ENCODE measurements at regions not wholly inside any gene's neighbourhood (a gene's known extent, or its start where the extent isn't known, plus 50 kb on each side); places are given as distances from the start of the nearest gene placed in this dataset.

GRCh38 chr4:148735432-148736155, 293.4 kb upstream of the NR3C2 start:
- TF ChIP-seq CTCF (IDR thresholded peaks at IDR 0.05; ENCODE audit: low read depth, low read length, missing control alignments), result no peak
- H3K4me3 ChIP-seq (ENCODE audit: low read depth, low read length), result no peak overlapping the region
- H3K27ac ChIP-seq, result no peak overlapping the region
- in situ Hi-C loops (cut with HindIII; ENCODE audit: low pct_ligation_motif_present, low sequenced_read_pairs), result no loop called here
- no peaks in the 10 kb centered on the region for H3K36me3 ChIP-seq (replicated peaks)
- DNase-seq, result no peak
- no peaks in the 10 kb centered on the region for H3K27me3 ChIP-seq (replicated peaks)

DNA sequence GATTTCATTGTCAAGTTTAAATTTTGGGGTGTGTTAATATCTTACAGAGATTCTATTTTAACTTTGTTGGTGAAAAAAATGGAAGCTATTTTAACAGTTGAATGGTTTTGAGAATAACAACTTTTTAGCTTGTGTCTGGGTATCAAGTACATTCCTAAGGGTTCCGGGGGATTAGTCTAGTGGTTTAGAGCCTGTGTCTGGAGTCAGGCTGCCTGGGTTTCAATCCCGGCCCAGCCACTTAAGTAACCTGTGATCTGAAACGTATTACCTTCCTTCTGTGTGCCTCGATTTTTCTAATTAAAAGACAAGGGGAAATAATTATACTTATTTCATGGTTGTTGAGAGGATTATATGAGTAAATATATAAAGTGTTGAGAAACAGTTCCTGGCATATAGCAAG, 288.6 kb upstream of the NR3C2 start:
- no peaks in the 10 kb centered on the region for H3K36me3 ChIP-seq (replicated peaks)
- H3K27ac ChIP-seq, result no peak overlapping the region
- no peaks in the 10 kb centered on the region for H3K27me3 ChIP-seq (replicated peaks)
- no peak overlapping the region for H3K4me3 ChIP-seq (ENCODE audit: low read depth, low read length)
- in situ Hi-C loops (cut with HindIII; ENCODE audit: low pct_ligation_motif_present, low sequenced_read_pairs), result no loop called here
- DNase-seq, result no peak
- TF ChIP-seq CTCF (IDR thresholded peaks at IDR 0.05; ENCODE audit: low read depth, low read length, missing control alignments), result no peak

DNA sequence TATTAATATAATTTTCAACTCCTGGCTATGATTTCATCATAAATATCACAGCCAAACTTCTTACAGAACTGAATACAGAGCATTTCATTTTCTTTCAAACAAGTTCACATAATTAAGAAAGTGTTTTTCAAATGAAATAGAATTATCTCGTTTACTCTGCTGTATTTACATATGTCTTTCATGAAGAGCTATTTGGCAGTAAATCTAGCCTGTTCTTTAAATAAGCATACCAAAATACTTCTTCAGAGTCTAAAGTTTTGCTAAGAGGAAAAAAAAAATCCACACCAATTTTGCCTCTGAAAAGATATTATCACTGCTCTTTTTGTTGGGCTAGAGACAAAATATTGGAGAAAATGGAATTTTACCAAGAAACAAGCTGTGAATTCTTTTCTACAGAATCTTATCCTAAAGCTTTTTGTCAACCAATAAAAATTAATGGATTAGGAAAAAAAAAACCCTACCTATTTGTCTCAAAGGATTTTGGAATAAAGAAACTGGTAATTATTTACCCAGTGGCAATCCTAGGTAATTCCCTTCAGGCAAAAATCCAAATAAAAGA, 287.9 kb upstream of the NR3C2 start:
- DNase-seq, result no peak
- in situ Hi-C loops (cut with HindIII; ENCODE audit: low pct_ligation_motif_present, low sequenced_read_pairs), result no loop called here
- Histone ChIP-seq H3K27me3 (replicated peaks) (no peaks in the 10 kb centered on the region), H3K36me3 (replicated peaks) (no peaks in the 10 kb centered on the region), H3K4me3 (ENCODE audit: low read depth, low read length) (no peak overlapping the region), H3K27ac (no peak overlapping the region)
- no peak for TF ChIP-seq CTCF (IDR thresholded peaks at IDR 0.05; ENCODE audit: low read depth, low read length, missing control alignments)

- Histone ChIP-seq H3K27me3 (replicated peaks) (no peaks in the 10 kb centered on the region), H3K36me3 (replicated peaks) (no peaks in the 10 kb centered on the region), H3K27ac (no peak overlapping the region), H3K4me3 (ENCODE audit: low read depth, low read length) (no peak overlapping the region)
- DNase-seq, result no peak
- no peak for TF ChIP-seq CTCF (IDR thresholded peaks at IDR 0.05; ENCODE audit: low read depth, low read length, missing control alignments)
- in situ Hi-C loops (cut with HindIII; ENCODE audit: low pct_ligation_motif_present, low sequenced_read_pairs), result no loop called here
Observed at GRCh38 chr4:148717988-148718387, 275.8 kb upstream of the NR3C2 start.

GRCh38 chr4:148716431-148717052, 274.3 kb upstream of the NR3C2 start:
- H3K4me3 ChIP-seq (ENCODE audit: low read depth, low read length), result no peak overlapping the region
- no peak overlapping the region for H3K27ac ChIP-seq
- H3K27me3 ChIP-seq (replicated peaks), result no peaks in the 10 kb centered on the region
- DNase-seq, result no peak
- no peaks in the 10 kb centered on the region for H3K36me3 ChIP-seq (replicated peaks)
- TF ChIP-seq CTCF (IDR thresholded peaks at IDR 0.05; ENCODE audit: low read depth, low read length, missing control alignments), result no peak
- in situ Hi-C loops (cut with HindIII; ENCODE audit: low pct_ligation_motif_present, low sequenced_read_pairs), result no loop called here

Measured in brain microvascular endothelial cell (primary cell).